NCI-H1417 treated with DMSO at 0.1 percent for 48 hours (cell line): ENCODE measurements at regions not wholly inside any gene's neighbourhood (a gene's known extent, or its start where the extent isn't known, plus 50 kb on each side); places are given as distances from the start of the nearest gene placed in this dataset.
A peak's percentile ranks its signal among the peaks of the same experiment; 100 is the strongest.

Source experiments
- DNase-seq: peaks from one replicate; lab custom pipeline; 2025; lab: John Stamatoyannopoulos, UW

- no peak for DNase-seq
These were observed 91.6 kb upstream of the GNPDA2 start for GRCh38 chr4:44817930-44818329.

DNA sequence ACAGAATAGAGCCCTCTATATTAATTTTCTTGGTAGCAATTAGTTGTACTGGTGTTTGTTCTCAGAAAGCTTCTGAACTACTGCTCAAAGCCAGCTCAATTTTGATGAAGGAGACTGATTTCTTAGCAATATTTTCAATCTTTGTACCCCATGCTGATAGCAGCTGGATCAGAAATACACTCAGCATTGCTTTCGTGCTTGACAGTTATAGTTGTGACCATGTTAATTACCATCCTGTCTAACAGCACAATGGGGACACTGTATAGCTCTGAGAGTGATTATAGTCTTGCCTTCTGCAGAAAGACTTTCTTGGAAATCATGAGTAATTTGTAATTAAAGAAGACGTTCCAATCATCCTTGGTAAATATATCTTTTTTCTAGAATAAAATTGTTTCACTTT lies 79.7 kb upstream of the GNPDA2 start:
- DNase-seq, result peak; percentile 4

- no peak for DNase-seq
These were observed 77.9 kb upstream of the GNPDA2 start for GRCh38 chr4:44804301-44804700.

GRCh38 chr4:44801384-44801783 lies 75.0 kb upstream of the GNPDA2 start:
- no peak for DNase-seq

DNA sequence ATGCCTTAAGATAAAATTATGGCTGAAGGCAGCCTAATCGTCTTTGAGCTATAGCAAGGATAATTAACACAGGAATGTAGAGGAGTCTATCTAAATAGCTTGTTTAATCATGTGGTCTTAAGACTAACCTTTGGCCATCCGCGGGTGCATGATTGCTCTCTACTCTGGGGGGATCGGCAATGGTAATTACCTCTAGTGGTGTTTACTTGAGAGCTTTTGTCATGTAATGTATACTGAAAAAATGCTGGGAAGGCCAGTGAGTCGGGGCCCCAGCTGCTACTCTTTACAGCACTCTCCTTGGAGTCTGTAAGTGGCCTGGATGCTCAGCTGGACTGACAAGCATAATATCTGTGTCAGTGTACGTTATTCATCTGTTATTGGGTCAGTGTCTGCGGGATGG lies 65.5 kb upstream of the GNPDA2 start:
- no peak for DNase-seq

DNA sequence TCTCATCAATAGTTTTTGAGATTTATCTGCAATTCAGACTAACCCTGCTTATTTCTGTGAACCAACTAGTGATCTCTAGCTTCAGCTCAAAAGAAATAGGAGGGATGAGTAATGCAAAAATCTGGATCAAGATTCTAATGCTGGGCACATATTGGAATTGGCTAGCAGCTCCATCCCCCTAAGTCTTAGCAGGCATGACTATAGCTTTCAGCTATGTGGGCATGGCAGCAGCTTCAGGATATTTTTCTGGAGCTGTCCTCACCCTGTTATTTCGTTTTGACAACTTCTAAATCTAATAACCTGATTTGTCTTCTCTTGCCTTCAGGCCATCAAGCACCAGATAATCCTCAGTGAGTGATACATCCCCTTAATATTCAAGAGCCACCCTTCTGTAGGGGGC lies 50.8 kb upstream of the GNPDA2 start:
- no peak for DNase-seq
